22Rv1 (cell line): ENCODE measurements at regions not wholly inside any gene's neighbourhood (a gene's known extent, or its start where the extent isn't known, plus 50 kb on each side); places are given as distances from the start of the nearest gene placed in this dataset.

Experiments
- ZFX ChIP-seq: fragments of 450-650 bp; IDR thresholded peaks from 2 replicates; pipeline ENCODE4 v1.6.1; 2017; ENCODE audit warnings: antibody characterized with exemption, borderline replicate concordance
- TF ChIP-seq, protein P1 (sequence below): fragments of 450-650 bp; IDR thresholded peaks from 2 replicates; pipeline ENCODE4 v1.5.1; 2017; ENCODE audit warnings: mild to moderate bottlenecking

- TF ChIP-seq, protein P1, sequence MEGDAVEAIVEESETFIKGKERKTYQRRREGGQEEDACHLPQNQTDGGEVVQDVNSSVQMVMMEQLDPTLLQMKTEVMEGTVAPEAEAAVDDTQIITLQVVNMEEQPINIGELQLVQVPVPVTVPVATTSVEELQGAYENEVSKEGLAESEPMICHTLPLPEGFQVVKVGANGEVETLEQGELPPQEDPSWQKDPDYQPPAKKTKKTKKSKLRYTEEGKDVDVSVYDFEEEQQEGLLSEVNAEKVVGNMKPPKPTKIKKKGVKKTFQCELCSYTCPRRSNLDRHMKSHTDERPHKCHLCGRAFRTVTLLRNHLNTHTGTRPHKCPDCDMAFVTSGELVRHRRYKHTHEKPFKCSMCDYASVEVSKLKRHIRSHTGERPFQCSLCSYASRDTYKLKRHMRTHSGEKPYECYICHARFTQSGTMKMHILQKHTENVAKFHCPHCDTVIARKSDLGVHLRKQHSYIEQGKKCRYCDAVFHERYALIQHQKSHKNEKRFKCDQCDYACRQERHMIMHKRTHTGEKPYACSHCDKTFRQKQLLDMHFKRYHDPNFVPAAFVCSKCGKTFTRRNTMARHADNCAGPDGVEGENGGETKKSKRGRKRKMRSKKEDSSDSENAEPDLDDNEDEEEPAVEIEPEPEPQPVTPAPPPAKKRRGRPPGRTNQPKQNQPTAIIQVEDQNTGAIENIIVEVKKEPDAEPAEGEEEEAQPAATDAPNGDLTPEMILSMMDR, result no peak
- no peak for TF ChIP-seq ZFX
These were observed 93.0 kb upstream of the CHST9 start for GRCh38 chr18:27278131-27278530.
